Tibial nerve (tissue), 3 donors: ENCODE measurements at regions not wholly inside any gene's neighbourhood (a gene's known extent, or its start where the extent isn't known, plus 50 kb on each side); places are given as distances from the start of the nearest gene placed in this dataset.

ENCODE experiments used
- CTCF ChIP-seq, 5 experiments: fragments of 200-600 bp in 3 of 5; fragments of 450-650 bp in 2 of 5; sonication (generic) in 3 of 5; IDR thresholded peaks; one replicate each; pipeline ENCODE4 v1.5.1; 2016 to 2019; ENCODE audit warnings: antibody characterized with exemption in 5 of 5, mild to moderate bottlenecking in 3 of 5, moderate library complexity in 2 of 5
- POLR2A ChIP-seq, 2 donors: fragments of 450-650 bp; IDR thresholded peaks; one replicate each; pipeline ENCODE4 v1.6.1; 2017; ENCODE audit warnings: antibody characterized with exemption in 2 of 2, mild to moderate bottlenecking in 2 of 2, moderate library complexity in 2 of 2

GRCh38 chr19:28961772-28962500 is 251.0 kb downstream of the UQCRFS1 start:
- no peak for TF ChIP-seq CTCF (IDR thresholded peaks at IDR 0.05)
- no peak for TF ChIP-seq POLR2A (IDR thresholded peaks at IDR 0.05)
